ENCODE measurements at regions not wholly inside any gene's neighbourhood (a gene's known extent, or its start where the extent isn't known, plus 50 kb on each side); places are given as distances from the start of the nearest gene placed in this dataset.

DNA sequence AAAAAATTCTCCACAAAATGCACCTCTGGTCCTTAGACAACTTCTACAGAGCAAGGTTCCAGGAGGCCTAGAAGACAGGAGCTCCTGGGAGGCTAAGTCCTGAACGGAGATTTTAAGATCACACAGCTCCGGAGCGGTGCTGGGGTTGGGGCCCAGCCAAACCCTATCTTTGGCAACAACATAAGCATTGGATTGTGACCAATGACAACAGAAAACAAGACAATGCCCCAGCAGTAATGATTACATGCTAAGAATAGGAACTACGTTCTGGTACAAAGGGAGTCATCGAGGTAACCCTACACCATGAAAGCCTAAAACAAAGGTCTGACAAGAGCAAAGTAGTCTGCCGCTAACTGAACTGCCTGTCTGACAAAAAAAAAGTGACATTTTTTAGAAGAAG is 171.2 kb downstream of the CMPK2 start:
- Histone ChIP-seq H3K79me1 (ENCODE audit: low read depth, low read length) (no peaks in the 10 kb centered on the region), H2BK15ac (ENCODE audit: low read length) (no peak overlapping the region), H3K79me2 (ENCODE audit: control insufficient read depth in 1 of 2, insufficient read depth in 2 of 2, low read length in 2 of 2) (no peaks in the 10 kb centered on the region), H2BK120ac (replicated peaks; ENCODE audit: low read depth, low read length) (no peak overlapping the region), H3K18ac (ENCODE audit: extremely low read depth, low read length) (no peak overlapping the region), H3K4me3 (ENCODE audit: extremely low read depth in 1 of 4, insufficient read depth in 2 of 4, low read depth in 3 of 4, low read length in 4 of 4) (no peak overlapping the region), H3K36me3 (ENCODE audit: control insufficient read depth in 2 of 4, insufficient read depth in 4 of 4, low read length in 3 of 4) (no peaks in the 10 kb centered on the region), H3K23me2 (ENCODE audit: low read depth, low read length) (no peaks in the 10 kb centered on the region), H3K56ac (replicated peaks; ENCODE audit: insufficient read length, low read depth, low read length) (no peak overlapping the region), H3K27ac (ENCODE audit: low read depth, low read length) (no peak overlapping the region), H3K9ac (replicated peaks in 1 of 4; ENCODE audit: extremely low read depth in 1 of 4, low read depth in 3 of 4, low read length in 3 of 4) (no peak overlapping the region), H4K5ac (ENCODE audit: insufficient read length, low read depth, low read length) (peak overlapping the region; percentile 42), H2AK5ac (ENCODE audit: low read depth, low read length) (no peak overlapping the region), H3K4ac (replicated peaks; ENCODE audit: insufficient read length, low read depth, low read length) (no peak overlapping the region), H3K9me3 (ENCODE audit: insufficient read depth in 2 of 2, low read depth in 1 of 2, low read length in 1 of 2) (no peaks in the 10 kb centered on the region), H2AFZ (ENCODE audit: low read length) (0 out of 2 replicates have a peak overlapping the region, but pooled peaks have one; percentile 57), H3K27me3 (replicated peaks in 1 of 4; ENCODE audit: control insufficient read depth in 3 of 4, extremely low read depth in 1 of 4, insufficient read depth in 3 of 4, low read length in 3 of 4) (no peaks in the 10 kb centered on the region), H4K91ac (replicated peaks; ENCODE audit: insufficient read length, low read length) (no peak overlapping the region), H3K4me2 (ENCODE audit: insufficient read depth in 1 of 2, low read depth in 2 of 2, low read length in 2 of 2) (no peak overlapping the region), H2BK20ac (ENCODE audit: low read length) (no peak overlapping the region), H3K14ac (ENCODE audit: insufficient read length) (no peak overlapping the region), H2BK12ac (ENCODE audit: low read depth, low read length) (no peak overlapping the region), H4K20me1 (replicated peaks in 1 of 2; ENCODE audit: control insufficient read depth in 1 of 2, insufficient read depth in 2 of 2, low read length in 2 of 2) (no peaks in the 10 kb centered on the region), H3K4me1 (replicated peaks in 1 of 4; ENCODE audit: control insufficient read depth in 3 of 4, insufficient read depth in 4 of 4, low read length in 3 of 4) (0 out of 7 replicates have a peak, but pooled peaks cover 0 to 4% (median 0%) of the 10 kb centered on the region in 4 experiments), H3K23ac (ENCODE audit: insufficient read length) (no peak overlapping the region), H4K8ac (ENCODE audit: extremely low read depth, insufficient read depth, low read length) (no peak overlapping the region), H2BK5ac (ENCODE audit: low read depth, low read length) (no peak overlapping the region)
- TF ChIP-seq ASH2L (IDR thresholded peaks at IDR 0.05; ENCODE audit: low read length) = no peak
- no peak for TF ChIP-seq SUZ12 (IDR thresholded peaks at IDR 0.05; ENCODE audit: low read length)
- TF ChIP-seq, protein P1, sequence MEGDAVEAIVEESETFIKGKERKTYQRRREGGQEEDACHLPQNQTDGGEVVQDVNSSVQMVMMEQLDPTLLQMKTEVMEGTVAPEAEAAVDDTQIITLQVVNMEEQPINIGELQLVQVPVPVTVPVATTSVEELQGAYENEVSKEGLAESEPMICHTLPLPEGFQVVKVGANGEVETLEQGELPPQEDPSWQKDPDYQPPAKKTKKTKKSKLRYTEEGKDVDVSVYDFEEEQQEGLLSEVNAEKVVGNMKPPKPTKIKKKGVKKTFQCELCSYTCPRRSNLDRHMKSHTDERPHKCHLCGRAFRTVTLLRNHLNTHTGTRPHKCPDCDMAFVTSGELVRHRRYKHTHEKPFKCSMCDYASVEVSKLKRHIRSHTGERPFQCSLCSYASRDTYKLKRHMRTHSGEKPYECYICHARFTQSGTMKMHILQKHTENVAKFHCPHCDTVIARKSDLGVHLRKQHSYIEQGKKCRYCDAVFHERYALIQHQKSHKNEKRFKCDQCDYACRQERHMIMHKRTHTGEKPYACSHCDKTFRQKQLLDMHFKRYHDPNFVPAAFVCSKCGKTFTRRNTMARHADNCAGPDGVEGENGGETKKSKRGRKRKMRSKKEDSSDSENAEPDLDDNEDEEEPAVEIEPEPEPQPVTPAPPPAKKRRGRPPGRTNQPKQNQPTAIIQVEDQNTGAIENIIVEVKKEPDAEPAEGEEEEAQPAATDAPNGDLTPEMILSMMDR (IDR thresholded peaks at IDR 0.05; ENCODE audit: control extremely low read depth in 1 of 3, insufficient read depth in 1 of 3, low read depth in 1 of 3, low read length in 3 of 3) = no peak
- ChIA-PET CTCF (ENCODE audit: partially characterized antibody) (no interaction called here), POLR2A (ENCODE audit: partially characterized antibody) (no interaction called here)
- WGBS, 2 experiments (ENCODE audit: extremely low coverage in 1 of 2, insufficient coverage in 1 of 2, insufficient read length in 1 of 2, insufficient replicate concordance in 2 of 2, low coverage in 1 of 2, low lambda C conversion rate in 2 of 2, missing lambda C conversion rate in 1 of 2) = 89% methylated on average over 6 of the region's 6 CpGs; no CpG with 5 or more reads in 1 of the 2 experiments
- FAIRE-seq = no peak
- DNase-seq (ENCODE audit: low read depth in 1 of 2, low spot score in 2 of 2) = no peak

All from H1 (cell line).